ENCODE measurements at regions not wholly inside any gene's neighbourhood (a gene's known extent, or its start where the extent isn't known, plus 50 kb on each side); places are given as distances from the start of the nearest gene placed in this dataset.

- ATAC-seq (no peak), DNase-seq (no peak)
- Histone ChIP-seq H3K4me3 (no peak overlapping the region), H3K27ac (no peak overlapping the region), H3K27me3 (no peaks in the 10 kb centered on the region), H3K36me3 (no peaks in the 10 kb centered on the region), H3K4me1 (no peaks in the 10 kb centered on the region), H3K9me3 (no peaks in the 10 kb centered on the region)
- WGBS, 4 donors: 55 to 71% (median 63%) methylated on average over 3 of the region's 3 CpGs
- intact Hi-C loops (cut with DNase I): no loop called here
- TF ChIP-seq POLR2A (IDR thresholded peaks at IDR 0.05): no peak
- no peak for TF ChIP-seq CTCF (IDR thresholded peaks at IDR 0.05)
Observed at GRCh38 chr4:178784491-178784890, 1342.3 kb upstream of the AGA start.

GRCh38 chr4:178789279-178789678 is 1347.0 kb upstream of the AGA start:
- ATAC-seq: no peak
- no peak for DNase-seq
- H3K4me3 ChIP-seq: no peak overlapping the region
- TF ChIP-seq POLR2A (IDR thresholded peaks at IDR 0.05) (no peak), CTCF (IDR thresholded peaks at IDR 0.05) (no peak)
- no peaks in the 10 kb centered on the region for H3K9me3 ChIP-seq
- intact Hi-C loops (cut with DNase I): no loop called here
- no peaks in the 10 kb centered on the region for H3K4me1 ChIP-seq
- no peak overlapping the region for H3K27ac ChIP-seq
- H3K36me3 ChIP-seq: no peaks in the 10 kb centered on the region
- H3K27me3 ChIP-seq: no peaks in the 10 kb centered on the region
- 68 to 80% (median 73%) methylated on average over 3 of the region's 3 CpGs for WGBS, 4 donors

GRCh38 chr4:178799204-178799603 is 1357.0 kb upstream of the AGA start:
- Histone ChIP-seq H3K9me3 (no peaks in the 10 kb centered on the region), H3K36me3 (no peaks in the 10 kb centered on the region), H3K4me1 (no peaks in the 10 kb centered on the region), H3K4me3 (no peak overlapping the region), H3K27me3 (no peaks in the 10 kb centered on the region), H3K27ac (no peak overlapping the region)
- ATAC-seq: no peak
- TF ChIP-seq POLR2A (IDR thresholded peaks at IDR 0.05): no peak
- TF ChIP-seq CTCF (IDR thresholded peaks at IDR 0.05): no peak
- no peak for DNase-seq
- intact Hi-C loops (cut with DNase I): no loop called here
- WGBS, 4 donors: 33 to 43% (median 39%) methylated on average over 2 of the region's 2 CpGs

- H3K4me3 ChIP-seq: no peak overlapping the region
- ATAC-seq: no peak
- 58 to 62% (median 59%) methylated on average over 1 of the region's 1 CpG for WGBS, 4 donors
- no peak for TF ChIP-seq POLR2A (IDR thresholded peaks at IDR 0.05)
- TF ChIP-seq CTCF (IDR thresholded peaks at IDR 0.05): no peak
- DNase-seq: no peak
- H3K27me3 ChIP-seq: no peaks in the 10 kb centered on the region
- no peaks in the 10 kb centered on the region for H3K4me1 ChIP-seq
- H3K36me3 ChIP-seq: no peaks in the 10 kb centered on the region
- H3K9me3 ChIP-seq: no peaks in the 10 kb centered on the region
- no peak overlapping the region for H3K27ac ChIP-seq
- intact Hi-C loops (cut with DNase I): no loop called here
Observed at GRCh38 chr4:178808106-178808505, 1365.9 kb upstream of the AGA start.

All from heart left ventricle (tissue), 16 donors.